Keratinocyte (primary cell): ENCODE measurements at regions not wholly inside any gene's neighbourhood (a gene's known extent, or its start where the extent isn't known, plus 50 kb on each side); places are given as distances from the start of the nearest gene placed in this dataset.

ENCODE experiments used
- DNase-seq: peaks from one replicate; pipeline ENCODE4 v3.0.0-alpha.2; 2011; ENCODE audit warnings: low read depth, missing footprints, low spot score
- FAIRE-seq: peaks from 2 replicates; lab custom pipeline; 2011; peaks lifted over from hg19 to GRCh38; lab: Jason Lieb, UNC
- H2AFZ ChIP-seq: 2 replicates; pipeline ENCODE4 v1.6.0; 2012; ENCODE audit warnings: low read length, control low read depth, inconsistent platforms; ENCODE audit not compliant: control insufficient read depth
- H3K27ac ChIP-seq: 2 replicates; pipeline ENCODE4 v1.5.1; 2011; ENCODE audit warnings: low read length; ENCODE audit not compliant: control insufficient read depth, insufficient read depth
- H3K27me3 ChIP-seq: 3 replicates; pipeline ENCODE4 v1.6.0; 2011; ENCODE audit warnings: low read length; ENCODE audit not compliant: control insufficient read depth, insufficient read depth; ENCODE audit errors: extremely low read depth
- H3K36me3 ChIP-seq, 2 experiments: 2 replicates in 1 of 2; 3 replicates in 1 of 2; pipeline ENCODE4 v1.5.1; 2011; ENCODE audit warnings: low read length in 2 of 2, mild to moderate bottlenecking in 1 of 2; ENCODE audit not compliant: control insufficient read depth in 2 of 2, insufficient read depth in 2 of 2; ENCODE audit errors: extremely low read depth in 1 of 2
- H3K4me1 ChIP-seq: 3 replicates; pipeline ENCODE4 v1.5.1; 2011; ENCODE audit warnings: low read length; ENCODE audit not compliant: control insufficient read depth, insufficient read depth; ENCODE audit errors: extremely low read depth
- H3K4me2 ChIP-seq: 3 replicates; pipeline ENCODE4 v1.6.0; 2011; ENCODE audit warnings: low read depth, low read length; ENCODE audit not compliant: control insufficient read depth, insufficient read depth; ENCODE audit errors: extremely low read depth
- H3K4me3 ChIP-seq, 3 experiments: fragments of 200-600 bp in 1 of 3; sonication (generic) in 1 of 3; 2 replicates in 2 of 3; 3 replicates in 1 of 3; pipeline ENCODE4 v1.5.1; 2011 to 2016; ENCODE audit warnings: low read length in 3 of 3, mild to moderate bottlenecking in 3 of 3, control low read depth in 2 of 3, inconsistent platforms in 1 of 3, low read depth in 1 of 3, mixed read lengths in 1 of 3, mixed run types in 1 of 3, moderate library complexity in 1 of 3; ENCODE audit not compliant: control insufficient read depth in 2 of 3, insufficient read depth in 2 of 3; ENCODE audit errors: extremely low read depth in 1 of 3
- H3K79me2 ChIP-seq: 2 replicates; pipeline ENCODE4 v1.6.0; 2012; ENCODE audit warnings: low read length; ENCODE audit not compliant: control insufficient read depth, insufficient read depth
- H3K9ac ChIP-seq: 3 replicates; pipeline ENCODE4 v1.6.0; 2011; ENCODE audit warnings: low read length; ENCODE audit not compliant: control insufficient read depth, insufficient read depth; ENCODE audit errors: extremely low read depth
- H3K9me1 ChIP-seq: 3 replicates; pipeline ENCODE4 v1.6.0; 2011; ENCODE audit warnings: low read length; ENCODE audit not compliant: control insufficient read depth, insufficient read depth; ENCODE audit errors: extremely low read depth
- H3K9me3 ChIP-seq: 2 replicates; pipeline ENCODE4 v1.5.1; 2012; ENCODE audit warnings: low read depth, low read length; ENCODE audit not compliant: control insufficient read depth
- H4K20me1 ChIP-seq: 3 replicates; pipeline ENCODE4 v1.6.0; 2011; ENCODE audit warnings: low read length; ENCODE audit not compliant: control insufficient read depth, insufficient read depth; ENCODE audit errors: extremely low read depth
- CTCF ChIP-seq, 3 experiments: IDR thresholded peaks in 1 of 3; conservative IDR thresholded peaks in 1 of 3; optimal IDR thresholded peaks in 1 of 3; 2 replicates in 2 of 3; 3 replicates in 1 of 3; pipeline versions ENCODE3 to v1.5.1; 2011; ENCODE audit warnings: low read length in 3 of 3, mild to moderate bottlenecking in 3 of 3, moderate library complexity in 2 of 3, control low read depth in 1 of 3, inconsistent platforms in 1 of 3; ENCODE audit not compliant: insufficient read depth in 2 of 3; ENCODE audit errors: extremely low read depth in 1 of 3
- EZH2 ChIP-seq: IDR thresholded peaks from one replicate; pipeline ENCODE4 v1.6.1; 2012; ENCODE audit warnings: inconsistent platforms, mild to moderate bottlenecking, low read length, moderate library complexity
- dilution Hi-C: fragments of 300-500 bp; cut with MboI; formaldehyde crosslinking; loops from one replicate; pipeline ENCODE4 v1.7.0; 2020; ENCODE audit warnings: low sequenced_read_pairs; ENCODE audit not compliant: extremely low pct_ligation_motif_present

GRCh38 chr2:191500566-191500883, 177.4 kb upstream of the NABP1 start:
- TF ChIP-seq CTCF (optimal IDR thresholded peaks at IDR 0.05 in 1 of 3, IDR thresholded peaks at IDR 0.05 in 1 of 3, conservative IDR thresholded peaks at IDR 0.05 in 1 of 3; ENCODE audit: extremely low read depth in 1 of 3, insufficient read depth in 2 of 3, low read length in 3 of 3) = no peak
- TF ChIP-seq EZH2 = no peak
- H4K20me1 ChIP-seq = no peaks in the 10 kb centered on the region
- H2AFZ ChIP-seq = no peak overlapping the region
- DNase-seq (no peak), FAIRE-seq (no peak)
- H3K4me3 ChIP-seq = no peak overlapping the region
- dilution Hi-C loops = no loop called here
- H3K79me2 ChIP-seq = no peaks in the 10 kb centered on the region
- H3K27me3 ChIP-seq = no peaks in the 10 kb centered on the region
- H3K4me1 ChIP-seq = peaks cover 11% of the 10 kb centered on the region
- H3K9me1 ChIP-seq = no peaks in the 10 kb centered on the region
- H3K4me2 ChIP-seq = no peak overlapping the region
- H3K9me3 ChIP-seq = no peaks in the 10 kb centered on the region
- H3K36me3 ChIP-seq = no peaks in the 10 kb centered on the region
- no peak overlapping the region for H3K9ac ChIP-seq
- no peak overlapping the region for H3K27ac ChIP-seq

GRCh38 chr2:191500884-191501560, 176.9 kb upstream of the NABP1 start:
- Histone ChIP-seq H3K4me1 (peaks cover 11% of the 10 kb centered on the region), H3K9ac (no peak overlapping the region), H3K79me2 (no peaks in the 10 kb centered on the region), H3K36me3 (no peaks in the 10 kb centered on the region), H3K4me3 (no peak overlapping the region), H3K9me3 (no peaks in the 10 kb centered on the region), H3K4me2 (peak overlapping the region; percentile 34), H3K27me3 (no peaks in the 10 kb centered on the region), H2AFZ (peak overlapping the region; percentile 60), H3K27ac (no peak overlapping the region), H4K20me1 (no peaks in the 10 kb centered on the region), H3K9me1 (no peaks in the 10 kb centered on the region)
- TF ChIP-seq EZH2 (no peak), CTCF (optimal IDR thresholded peaks at IDR 0.05 in 1 of 3, IDR thresholded peaks at IDR 0.05 in 1 of 3, conservative IDR thresholded peaks at IDR 0.05 in 1 of 3; ENCODE audit: extremely low read depth in 1 of 3, insufficient read depth in 2 of 3, low read length in 3 of 3) (no peak)
- FAIRE-seq (peak; percentile 60), DNase-seq (no peak)
- dilution Hi-C loops = no loop called here
